Ascending aorta (tissue), 2 donors: ENCODE measurements at regions not wholly inside any gene's neighbourhood (a gene's known extent, or its start where the extent isn't known, plus 50 kb on each side); places are given as distances from the start of the nearest gene placed in this dataset.

Experiments
- DNase-seq, 2 donors: peaks; one replicate each; pipeline ENCODE4 v3.0.0-alpha.2; 2019; ENCODE audit warnings: low spot score in 2 of 2
- H3K27ac ChIP-seq, 2 donors: fragments of 200-600 bp; sonication (generic); one replicate each; pipeline ENCODE4 v1.5.1; 2016 to 2017; ENCODE audit warnings: mild to moderate bottlenecking in 1 of 2
- H3K27me3 ChIP-seq: fragments of 200-600 bp; sonication (generic); one replicate; pipeline ENCODE4 v1.5.1; 2017
- H3K36me3 ChIP-seq, 2 donors: fragments of 200-600 bp; sonication (generic); one replicate each; pipeline ENCODE4 v1.5.1; 2016
- H3K4me1 ChIP-seq, 2 donors: fragments of 200-600 bp; sonication (generic); one replicate each; pipeline ENCODE4 v1.5.1; 2016 to 2017; ENCODE audit warnings: mild to moderate bottlenecking in 1 of 2
- H3K4me3 ChIP-seq, 2 donors: fragments of 200-600 bp; sonication (generic); one replicate each; pipeline ENCODE4 v1.5.1; 2016 to 2017; ENCODE audit warnings: mild to moderate bottlenecking in 1 of 2
- H3K9me3 ChIP-seq, 2 donors: fragments of 200-600 bp; sonication (generic); one replicate each; pipeline ENCODE4 v1.5.1; 2016
- intact Hi-C: fragments of 100-400 bp; cut with DNase I; formaldehyde crosslinking; loops from one replicate; pipeline ENCODE4 v1.15.1; 2023
- TF ChIP-seq, protein P1 (sequence below), 3 experiments: fragments of 200-600 bp in 2 of 3; fragments of 450-650 bp in 1 of 3; sonication (generic) in 2 of 3; IDR thresholded peaks; one replicate each; pipeline ENCODE4 v1.5.1; 2016 to 2019; ENCODE audit warnings: antibody characterized with exemption in 3 of 3, mild to moderate bottlenecking in 1 of 3, moderate library complexity in 1 of 3

DNA sequence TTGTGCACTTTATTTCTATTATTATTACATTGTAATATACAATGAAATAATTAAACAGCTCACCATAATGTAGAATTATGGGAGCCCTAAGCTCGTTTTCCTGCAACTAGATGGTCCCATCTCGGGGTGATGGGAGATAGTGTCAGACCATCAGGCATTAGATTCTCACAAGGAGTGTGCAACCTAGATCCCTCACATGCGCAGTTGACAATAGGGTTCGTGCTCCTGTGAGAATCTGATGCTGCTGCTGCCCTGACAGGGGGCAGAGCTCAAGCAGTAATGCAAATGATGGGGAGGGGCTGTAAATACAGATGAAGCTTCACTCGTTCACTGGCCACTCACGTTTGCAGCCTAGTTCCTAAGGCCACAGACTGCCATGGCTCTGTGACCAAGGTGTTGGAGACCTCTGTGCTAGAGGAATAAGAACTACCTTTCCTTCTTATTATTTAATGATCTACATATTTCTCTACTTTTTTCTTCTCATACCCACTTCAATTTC, 492.9 kb upstream of the INTU start:
- TF ChIP-seq, protein P1, sequence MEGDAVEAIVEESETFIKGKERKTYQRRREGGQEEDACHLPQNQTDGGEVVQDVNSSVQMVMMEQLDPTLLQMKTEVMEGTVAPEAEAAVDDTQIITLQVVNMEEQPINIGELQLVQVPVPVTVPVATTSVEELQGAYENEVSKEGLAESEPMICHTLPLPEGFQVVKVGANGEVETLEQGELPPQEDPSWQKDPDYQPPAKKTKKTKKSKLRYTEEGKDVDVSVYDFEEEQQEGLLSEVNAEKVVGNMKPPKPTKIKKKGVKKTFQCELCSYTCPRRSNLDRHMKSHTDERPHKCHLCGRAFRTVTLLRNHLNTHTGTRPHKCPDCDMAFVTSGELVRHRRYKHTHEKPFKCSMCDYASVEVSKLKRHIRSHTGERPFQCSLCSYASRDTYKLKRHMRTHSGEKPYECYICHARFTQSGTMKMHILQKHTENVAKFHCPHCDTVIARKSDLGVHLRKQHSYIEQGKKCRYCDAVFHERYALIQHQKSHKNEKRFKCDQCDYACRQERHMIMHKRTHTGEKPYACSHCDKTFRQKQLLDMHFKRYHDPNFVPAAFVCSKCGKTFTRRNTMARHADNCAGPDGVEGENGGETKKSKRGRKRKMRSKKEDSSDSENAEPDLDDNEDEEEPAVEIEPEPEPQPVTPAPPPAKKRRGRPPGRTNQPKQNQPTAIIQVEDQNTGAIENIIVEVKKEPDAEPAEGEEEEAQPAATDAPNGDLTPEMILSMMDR (IDR thresholded peaks at IDR 0.05) = no peak
- intact Hi-C loops = no loop called here
- no peak for DNase-seq
- Histone ChIP-seq H3K27me3 (no peaks in the 10 kb centered on the region), H3K9me3 (no peaks in the 10 kb centered on the region), H3K27ac (no peak overlapping the region), H3K4me3 (no peak overlapping the region), H3K4me1 (peaks cover 0 to 8% of the 10 kb centered on the region in 2 donors), H3K36me3 (no peaks in the 10 kb centered on the region)

DNA sequence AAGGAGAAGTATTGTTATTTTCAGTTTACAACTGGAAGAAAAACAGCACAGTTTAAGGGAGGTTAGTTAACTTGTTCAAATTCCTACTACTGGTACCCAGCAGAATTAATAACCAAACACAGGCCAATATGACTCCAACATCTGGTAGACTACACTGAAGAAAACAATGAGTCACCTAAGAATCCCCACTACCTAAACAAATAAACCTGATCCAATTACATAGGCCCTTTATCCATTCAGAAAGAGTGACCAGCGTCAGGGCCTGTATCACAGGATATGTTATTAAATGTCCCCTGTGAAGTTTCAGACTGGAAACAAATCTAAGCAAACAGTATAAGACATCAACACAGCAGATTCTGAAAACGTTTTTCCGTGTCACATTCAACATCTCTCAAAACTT, 492.5 kb upstream of the INTU start:
- no peak for DNase-seq
- TF ChIP-seq, protein P1 (IDR thresholded peaks at IDR 0.05) = no peak
- Histone ChIP-seq H3K4me1 (peaks cover 0 to 8% of the 10 kb centered on the region in 2 donors), H3K9me3 (no peaks in the 10 kb centered on the region), H3K27me3 (no peaks in the 10 kb centered on the region), H3K4me3 (no peak overlapping the region), H3K36me3 (no peaks in the 10 kb centered on the region), H3K27ac (no peak overlapping the region)
- intact Hi-C loops = no loop called here

DNA sequence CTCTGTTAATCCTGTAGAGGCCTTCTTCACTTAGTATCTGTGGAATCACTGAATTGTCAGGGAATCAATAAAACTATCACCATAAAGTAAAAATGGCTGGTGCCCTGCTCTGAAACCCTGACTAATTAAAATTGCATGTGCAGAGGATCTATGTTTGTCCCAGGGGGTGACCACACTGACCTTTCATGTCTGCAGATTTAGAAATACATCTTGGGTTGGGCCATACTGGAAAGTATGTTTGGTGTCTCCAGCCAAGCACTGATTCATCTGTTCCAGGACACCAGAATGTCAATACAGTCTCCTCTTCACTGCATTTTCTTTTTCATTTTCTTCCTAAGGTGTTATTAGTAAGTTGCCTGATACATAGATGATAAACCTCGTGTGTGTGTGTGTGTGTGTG, 490.9 kb upstream of the INTU start:
- Histone ChIP-seq H3K36me3 (no peaks in the 10 kb centered on the region), H3K4me1 (peaks cover 0 to 8% of the 10 kb centered on the region in 2 donors), H3K27me3 (no peaks in the 10 kb centered on the region), H3K27ac (no peak overlapping the region), H3K9me3 (no peaks in the 10 kb centered on the region), H3K4me3 (no peak overlapping the region)
- TF ChIP-seq, protein P1 (IDR thresholded peaks at IDR 0.05) = no peak
- no peak for DNase-seq
- intact Hi-C loops = no loop called here

DNA sequence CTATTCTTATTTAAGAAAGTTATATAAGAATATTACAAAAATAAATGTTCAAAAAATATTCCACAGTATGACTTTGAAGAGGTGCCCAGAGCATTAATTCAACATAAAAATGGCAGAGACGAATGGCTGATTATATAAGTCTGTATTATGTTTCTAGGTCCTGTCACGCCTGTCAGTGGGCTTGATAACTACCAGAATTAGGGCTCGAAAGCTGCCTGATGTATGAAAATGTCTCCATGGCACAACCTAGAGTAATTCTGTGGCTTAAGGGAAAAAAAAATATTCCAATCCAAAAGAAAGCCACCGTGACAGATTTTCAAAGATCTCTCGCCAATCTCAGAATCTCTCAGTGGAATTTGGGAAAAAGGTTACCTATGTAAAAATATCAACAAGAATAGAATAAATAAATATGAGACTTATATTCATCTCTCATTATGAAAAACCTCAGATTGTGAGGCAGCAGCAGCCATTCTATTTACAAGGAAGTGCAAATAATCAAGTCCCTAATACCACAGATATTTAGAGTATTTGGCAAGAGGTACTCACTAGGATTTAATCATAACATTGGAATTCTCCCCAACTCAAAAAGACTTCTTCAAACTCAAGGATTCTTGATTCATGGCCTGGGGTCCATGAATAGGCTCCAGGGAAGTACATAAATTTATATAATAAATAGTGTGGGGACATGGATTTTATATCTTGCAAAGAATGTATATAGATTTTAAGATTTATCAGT, 489.1 kb upstream of the INTU start:
- peaks cover 0 to 8% of the 10 kb centered on the region in 2 donors for H3K4me1 ChIP-seq
- no peaks in the 10 kb centered on the region for H3K36me3 ChIP-seq
- no peaks in the 10 kb centered on the region for H3K9me3 ChIP-seq
- peak overlapping the region; percentile 29 to 30 for H3K27ac ChIP-seq
- H3K4me3 ChIP-seq = no peak overlapping the region
- no peaks in the 10 kb centered on the region for H3K27me3 ChIP-seq
- TF ChIP-seq, protein P1 (IDR thresholded peaks at IDR 0.05) = no peak
- DNase-seq = no peak
- intact Hi-C loops = no loop called here

DNA sequence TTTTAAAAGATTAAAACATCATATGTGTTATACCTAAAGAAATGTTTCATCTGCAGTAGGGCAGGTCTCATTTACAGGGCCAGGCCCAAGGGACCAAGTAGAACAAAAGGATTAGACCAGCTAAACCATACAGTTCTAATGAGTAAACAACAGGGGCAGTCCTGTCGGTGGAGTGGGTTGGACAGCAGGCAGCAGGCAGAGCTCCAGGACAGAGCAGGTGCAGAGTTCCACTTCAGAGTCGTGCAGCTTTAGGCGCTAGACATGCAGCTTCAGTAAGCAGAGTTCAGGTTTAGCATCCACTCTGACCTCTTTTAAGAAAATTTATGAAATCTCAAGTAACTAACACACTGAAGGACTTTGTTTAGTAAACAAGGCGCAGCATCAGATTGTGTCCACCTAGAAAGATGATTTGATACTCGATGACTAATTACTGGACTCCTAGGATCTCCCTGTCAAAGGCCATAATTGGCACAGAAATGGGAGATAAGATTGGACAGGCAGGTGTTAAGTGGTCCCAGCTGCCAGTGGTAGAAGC, 487.7 kb upstream of the INTU start:
- DNase-seq = no peak
- TF ChIP-seq, protein P1 (IDR thresholded peaks at IDR 0.05) = no peak
- no peak overlapping the region for H3K27ac ChIP-seq
- no peaks in the 10 kb centered on the region for H3K36me3 ChIP-seq
- no peaks in the 10 kb centered on the region for H3K27me3 ChIP-seq
- no peaks in the 10 kb centered on the region for H3K9me3 ChIP-seq
- intact Hi-C loops = no loop called here
- peaks cover 0 to 8% of the 10 kb centered on the region in 2 donors for H3K4me1 ChIP-seq
- H3K4me3 ChIP-seq = no peak overlapping the region
